Tibial nerve (tissue), 4 donors: ENCODE measurements at regions not wholly inside any gene's neighbourhood (a gene's known extent, or its start where the extent isn't known, plus 50 kb on each side); places are given as distances from the start of the nearest gene placed in this dataset.
A peak's percentile ranks its signal among the peaks of the same experiment; 100 is the strongest.

Experiments
- DNase-seq, 2 donors: peaks; one replicate each; pipeline ENCODE4 v3.0.0-alpha.2; 2019; ENCODE audit warnings: low spot score in 2 of 2
- H3K27ac ChIP-seq, 4 donors: fragments of 200-600 bp; sonication (generic) in 3 of 4; one replicate each; pipeline ENCODE4 v1.5.1; 2017 to 2019; ENCODE audit warnings: mild to moderate bottlenecking in 1 of 4
- H3K27me3 ChIP-seq, 2 donors: fragments of 200-600 bp; sonication (generic) in 1 of 2; one replicate each; pipeline versions ENCODE4 v1.5.1 to v1.6.0; 2017 to 2019
- H3K36me3 ChIP-seq, 3 donors: fragments of 200-600 bp; sonication (generic); one replicate each; pipeline ENCODE4 v1.5.1; 2018 to 2019
- H3K4me1 ChIP-seq, 4 donors: fragments of 200-600 bp; sonication (generic) in 3 of 4; one replicate each; pipeline ENCODE4 v1.5.1; 2017 to 2019
- H3K4me3 ChIP-seq, 4 donors: fragments of 200-600 bp; sonication (generic) in 3 of 4; one replicate each; pipeline ENCODE4 v1.5.1; 2017 to 2019; ENCODE audit warnings: mild to moderate bottlenecking in 1 of 4, moderate library complexity in 1 of 4
- H3K9me3 ChIP-seq, 4 donors: fragments of 200-600 bp; sonication (generic) in 3 of 4; one replicate each; pipeline ENCODE4 v1.5.1; 2017 to 2019
- CTCF ChIP-seq, 5 experiments: fragments of 200-600 bp in 3 of 5; fragments of 450-650 bp in 2 of 5; sonication (generic) in 3 of 5; IDR thresholded peaks; one replicate each; pipeline ENCODE4 v1.5.1; 2016 to 2019; ENCODE audit warnings: antibody characterized with exemption in 5 of 5, mild to moderate bottlenecking in 3 of 5, moderate library complexity in 2 of 5
- EP300 ChIP-seq, 2 donors: sonication (generic); formaldehyde crosslinking; IDR thresholded peaks; one replicate each; pipeline ENCODE4 v1.6.1; 2017; ENCODE audit warnings: antibody characterized with exemption in 2 of 2, mild to moderate bottlenecking in 1 of 2
- POLR2A ChIP-seq, 2 donors: fragments of 450-650 bp; IDR thresholded peaks; one replicate each; pipeline ENCODE4 v1.6.1; 2017; ENCODE audit warnings: antibody characterized with exemption in 2 of 2, mild to moderate bottlenecking in 2 of 2, moderate library complexity in 2 of 2
- WGBS, 2 donors: methylation state at CpG; one replicate each; pipeline ENCODE4 v1.1.5; 2018; 5-methylcytosine and 5-hydroxymethylcytosine counted together

GRCh38 chr4:75146223-75146622 lies 213.3 kb downstream of the PARM1 start:
- no peak overlapping the region for H3K4me3 ChIP-seq
- no peak overlapping the region for H3K27ac ChIP-seq
- H3K27me3 ChIP-seq, result no peaks in the 10 kb centered on the region
- TF ChIP-seq CTCF (IDR thresholded peaks at IDR 0.05), result no peak
- TF ChIP-seq POLR2A (IDR thresholded peaks at IDR 0.05), result no peak
- no peak for TF ChIP-seq EP300 (IDR thresholded peaks at IDR 0.05)
- H3K9me3 ChIP-seq, result no peaks in the 10 kb centered on the region
- 74% methylated on average over 1 of the region's 1 CpG for WGBS, 2 donors
- no peak for DNase-seq
- H3K36me3 ChIP-seq, result no peaks in the 10 kb centered on the region
- H3K4me1 ChIP-seq, result no peaks in the 10 kb centered on the region

- Histone ChIP-seq H3K27me3 (no peaks in the 10 kb centered on the region), H3K4me3 (no peak overlapping the region), H3K9me3 (no peaks in the 10 kb centered on the region), H3K36me3 (no peaks in the 10 kb centered on the region), H3K4me1 (no peaks in the 10 kb centered on the region), H3K27ac (no peak overlapping the region)
- WGBS, 2 donors, result 64 to 73% methylated on average over 1 of the region's 1 CpG
- DNase-seq, result no peak
- TF ChIP-seq EP300 (IDR thresholded peaks at IDR 0.05) (no peak), POLR2A (IDR thresholded peaks at IDR 0.05) (no peak)
Measured at GRCh38 chr4:75144475-75144874, 211.6 kb downstream of the PARM1 start.

GRCh38 chr4:75142850-75143249 lies 209.9 kb downstream of the PARM1 start:
- DNase-seq, result no peak
- no peaks in the 10 kb centered on the region for H3K4me1 ChIP-seq
- WGBS, 2 donors, result 75 to 89% methylated on average over 1 of the region's 1 CpG
- H3K27me3 ChIP-seq, result no peaks in the 10 kb centered on the region
- H3K27ac ChIP-seq, result peak overlapping the region in 1 of 4 donors; percentile 69
- no peak for TF ChIP-seq POLR2A (IDR thresholded peaks at IDR 0.05)
- TF ChIP-seq CTCF (IDR thresholded peaks at IDR 0.05), result no peak
- TF ChIP-seq EP300 (IDR thresholded peaks at IDR 0.05), result no peak
- H3K36me3 ChIP-seq, result no peaks in the 10 kb centered on the region
- H3K4me3 ChIP-seq, result no peak overlapping the region
- no peaks in the 10 kb centered on the region for H3K9me3 ChIP-seq

DNA sequence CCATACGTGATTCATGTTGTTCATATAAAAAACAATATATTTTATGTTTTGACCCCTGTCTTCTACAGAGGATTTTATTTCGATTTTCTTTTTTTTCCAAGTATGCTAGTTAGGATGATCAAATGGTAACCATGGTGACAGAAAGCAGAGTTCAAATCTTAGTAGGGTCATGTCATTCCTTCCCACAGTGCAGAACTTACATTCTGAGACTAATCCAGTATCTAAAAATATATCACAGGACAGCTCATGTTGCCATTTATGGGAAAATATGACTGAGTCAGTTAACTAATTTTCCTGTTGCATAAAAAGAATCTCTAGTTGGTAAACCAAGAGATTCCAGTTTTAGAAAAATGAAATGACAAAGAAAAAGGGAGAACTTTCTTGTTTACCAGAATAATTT lies 209.5 kb downstream of the PARM1 start:
- Histone ChIP-seq H3K9me3 (no peaks in the 10 kb centered on the region), H3K27ac (no peak overlapping the region), H3K27me3 (no peaks in the 10 kb centered on the region), H3K4me1 (no peaks in the 10 kb centered on the region), H3K4me3 (no peak overlapping the region), H3K36me3 (no peaks in the 10 kb centered on the region)
- no peak for TF ChIP-seq CTCF (IDR thresholded peaks at IDR 0.05)
- no peak for DNase-seq
- WGBS, 2 donors, result 52 to 53% methylated on average over 2 of the region's 2 CpGs

DNA sequence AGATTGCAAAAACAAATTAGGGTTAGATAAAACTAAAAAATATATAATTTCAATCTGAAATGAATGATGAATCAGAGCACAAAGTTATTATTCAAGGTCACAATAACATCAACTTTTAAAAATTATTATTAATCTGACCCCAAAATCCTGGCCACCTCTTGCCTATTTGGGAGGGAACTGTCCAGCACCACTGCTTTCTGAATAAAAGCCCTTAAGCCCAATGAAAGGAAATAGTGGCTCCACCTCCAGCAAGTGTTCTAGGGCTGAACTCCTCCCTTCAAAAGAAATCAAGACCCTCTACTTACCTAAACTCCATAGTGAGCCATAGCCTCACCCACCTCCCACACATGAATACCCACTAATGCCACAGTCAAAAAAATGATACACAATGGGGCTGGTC lies 208.2 kb downstream of the PARM1 start:
- H3K36me3 ChIP-seq, result no peaks in the 10 kb centered on the region
- H3K27ac ChIP-seq, result no peak overlapping the region
- no peaks in the 10 kb centered on the region for H3K27me3 ChIP-seq
- H3K4me1 ChIP-seq, result no peaks in the 10 kb centered on the region
- DNase-seq, result no peak
- H3K4me3 ChIP-seq, result no peak overlapping the region
- H3K9me3 ChIP-seq, result no peaks in the 10 kb centered on the region
- TF ChIP-seq EP300 (IDR thresholded peaks at IDR 0.05) (no peak), POLR2A (IDR thresholded peaks at IDR 0.05) (no peak)

GRCh38 chr4:75137302-75137701 lies 204.4 kb downstream of the PARM1 start:
- H3K4me3 ChIP-seq, result no peak overlapping the region
- no peak for TF ChIP-seq EP300 (IDR thresholded peaks at IDR 0.05)
- no peak for TF ChIP-seq CTCF (IDR thresholded peaks at IDR 0.05)
- no peak for TF ChIP-seq POLR2A (IDR thresholded peaks at IDR 0.05)
- DNase-seq, result no peak

More at GRCh38 chr4:75137302-75137701, 204.4 kb downstream of the PARM1 start:
- no peak overlapping the region for H3K27ac ChIP-seq
- no peaks in the 10 kb centered on the region for H3K9me3 ChIP-seq
- no peaks in the 10 kb centered on the region for H3K4me1 ChIP-seq
- H3K36me3 ChIP-seq, result no peaks in the 10 kb centered on the region
- H3K27me3 ChIP-seq, result no peaks in the 10 kb centered on the region
